ENCODE measurements at regions not wholly inside any gene's neighbourhood (a gene's known extent, or its start where the extent isn't known, plus 50 kb on each side); places are given as distances from the start of the nearest gene placed in this dataset.
"Not testable (repeated sequence)": the region's sequence is repeated elsewhere in the genome, so short reads cannot be mapped to it uniquely, and the experiment has no call there.

DNA sequence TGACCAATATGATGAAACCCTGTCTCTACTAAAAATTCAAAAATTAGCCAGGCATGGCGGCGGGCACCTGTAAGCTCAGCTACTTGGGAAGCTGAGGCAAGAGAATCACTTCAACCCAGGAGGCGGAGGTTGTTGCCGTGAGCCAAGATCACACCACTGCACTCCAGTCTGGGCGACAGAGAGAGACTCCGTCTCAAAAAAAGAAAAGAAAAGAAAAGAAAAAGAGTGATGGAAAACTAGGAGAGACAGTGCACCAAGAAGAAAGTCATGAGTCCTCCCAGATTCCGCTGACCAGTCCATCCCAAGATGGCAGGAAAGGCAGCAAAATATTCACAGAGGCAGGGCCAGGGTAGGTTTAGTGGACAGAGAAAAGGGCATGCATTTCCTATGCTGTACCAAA, 226.9 kb downstream of the ASMT start:
- TF ChIP-seq, protein P1, sequence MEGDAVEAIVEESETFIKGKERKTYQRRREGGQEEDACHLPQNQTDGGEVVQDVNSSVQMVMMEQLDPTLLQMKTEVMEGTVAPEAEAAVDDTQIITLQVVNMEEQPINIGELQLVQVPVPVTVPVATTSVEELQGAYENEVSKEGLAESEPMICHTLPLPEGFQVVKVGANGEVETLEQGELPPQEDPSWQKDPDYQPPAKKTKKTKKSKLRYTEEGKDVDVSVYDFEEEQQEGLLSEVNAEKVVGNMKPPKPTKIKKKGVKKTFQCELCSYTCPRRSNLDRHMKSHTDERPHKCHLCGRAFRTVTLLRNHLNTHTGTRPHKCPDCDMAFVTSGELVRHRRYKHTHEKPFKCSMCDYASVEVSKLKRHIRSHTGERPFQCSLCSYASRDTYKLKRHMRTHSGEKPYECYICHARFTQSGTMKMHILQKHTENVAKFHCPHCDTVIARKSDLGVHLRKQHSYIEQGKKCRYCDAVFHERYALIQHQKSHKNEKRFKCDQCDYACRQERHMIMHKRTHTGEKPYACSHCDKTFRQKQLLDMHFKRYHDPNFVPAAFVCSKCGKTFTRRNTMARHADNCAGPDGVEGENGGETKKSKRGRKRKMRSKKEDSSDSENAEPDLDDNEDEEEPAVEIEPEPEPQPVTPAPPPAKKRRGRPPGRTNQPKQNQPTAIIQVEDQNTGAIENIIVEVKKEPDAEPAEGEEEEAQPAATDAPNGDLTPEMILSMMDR (IDR thresholded peaks at IDR 0.05; ENCODE audit: control insufficient read depth, extremely low read depth, insufficient read depth) = no peak
- no peak for DNase-seq (ENCODE audit: low read depth)
- no peak overlapping the region for H3K4me3 ChIP-seq (ENCODE audit: low read depth, low read length)

DNA sequence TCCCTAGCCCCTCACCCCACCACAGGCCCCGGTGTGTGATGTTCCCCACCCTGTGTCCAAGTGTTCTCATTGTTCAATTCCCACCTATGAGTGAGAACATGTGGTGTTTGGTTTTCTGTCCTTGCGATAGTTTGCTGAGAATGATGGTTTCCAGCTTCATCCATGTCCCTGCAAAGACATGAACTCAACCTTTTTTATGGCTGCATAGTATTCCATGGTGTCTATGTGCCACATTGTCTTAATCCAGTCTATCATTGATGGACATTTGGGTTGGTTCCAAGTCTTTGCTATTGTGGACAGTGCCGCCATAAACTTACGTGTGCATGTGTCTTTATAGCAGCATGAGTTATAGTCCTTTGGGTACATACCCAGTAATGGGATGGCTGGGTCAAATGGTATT, 232.1 kb downstream of the ASMT start:
- DNase-seq (ENCODE audit: low read depth); H3K4me3 ChIP-seq (ENCODE audit: low read depth, low read length): not testable (repeated sequence)

DNA sequence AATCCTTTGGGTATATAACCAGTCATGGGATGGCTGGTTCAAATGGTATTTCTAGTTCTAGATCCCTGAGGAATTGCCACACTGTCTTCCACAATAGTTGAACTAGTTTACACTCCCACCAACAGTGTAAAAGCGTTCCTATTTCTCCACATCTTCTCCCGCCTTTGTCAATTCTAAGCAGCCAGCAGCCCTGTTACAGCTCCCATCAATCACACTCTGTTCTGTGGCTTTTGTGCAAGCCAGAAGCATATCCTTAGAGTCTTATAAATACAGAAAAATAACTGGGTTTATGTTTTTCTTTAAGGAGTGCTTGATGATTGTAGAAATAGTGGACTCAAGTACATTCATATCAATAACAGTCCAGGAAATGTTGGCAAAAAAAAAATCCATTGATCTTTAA, 232.9 kb downstream of the ASMT start:
- H3K4me3 ChIP-seq (ENCODE audit: low read depth, low read length); DNase-seq (ENCODE audit: low read depth): not testable (repeated sequence)

DNA sequence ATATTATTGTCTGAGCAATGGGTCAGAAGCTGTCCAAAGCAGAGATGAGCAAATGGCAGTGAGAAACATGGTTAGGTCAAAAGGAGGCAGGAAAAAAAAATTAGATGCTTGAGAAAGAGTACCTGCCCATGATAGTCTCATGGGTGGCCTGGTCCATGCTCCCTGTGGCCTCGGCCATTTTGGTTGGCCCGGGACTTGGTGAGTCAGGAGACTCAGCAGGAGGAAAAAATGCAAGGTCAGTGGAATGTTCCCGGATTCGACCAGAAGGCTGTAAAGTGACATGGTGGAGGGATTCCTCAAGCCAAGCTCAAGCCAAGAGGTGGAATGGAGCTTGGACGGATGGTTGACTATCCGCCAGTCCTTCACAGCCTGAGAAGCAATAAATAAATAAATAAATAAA, 236.7 kb downstream of the ASMT start:
- H3K4me3 ChIP-seq (ENCODE audit: low read depth, low read length) = no peak overlapping the region
- TF ChIP-seq, protein P1 (IDR thresholded peaks at IDR 0.05; ENCODE audit: control insufficient read depth, extremely low read depth, insufficient read depth) = no peak
- no peak for DNase-seq (ENCODE audit: low read depth)

DNA sequence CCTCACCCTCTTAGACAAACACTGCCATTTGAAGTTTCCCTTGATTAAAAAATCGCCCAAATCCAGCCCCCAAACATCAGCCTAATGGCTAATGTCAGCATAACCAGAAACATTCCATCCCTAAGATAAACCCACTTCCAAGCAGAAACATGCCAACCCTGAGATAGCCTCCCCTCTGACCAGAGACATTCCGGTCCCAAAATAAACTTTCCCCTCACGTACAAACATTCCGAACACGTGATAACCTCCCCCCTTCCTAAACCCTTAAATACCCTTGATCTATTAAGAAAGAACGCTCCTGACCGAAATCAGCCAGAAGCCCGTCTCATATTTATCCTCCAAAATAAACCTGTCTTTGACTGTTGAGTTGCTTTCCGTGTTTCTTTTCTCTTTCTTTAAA, 237.2 kb downstream of the ASMT start:
- H3K4me3 ChIP-seq (ENCODE audit: low read depth, low read length) = no peak overlapping the region
- TF ChIP-seq, protein P1 (IDR thresholded peaks at IDR 0.05; ENCODE audit: control insufficient read depth, extremely low read depth, insufficient read depth) = no peak
- DNase-seq (ENCODE audit: low read depth) = no peak

DNA sequence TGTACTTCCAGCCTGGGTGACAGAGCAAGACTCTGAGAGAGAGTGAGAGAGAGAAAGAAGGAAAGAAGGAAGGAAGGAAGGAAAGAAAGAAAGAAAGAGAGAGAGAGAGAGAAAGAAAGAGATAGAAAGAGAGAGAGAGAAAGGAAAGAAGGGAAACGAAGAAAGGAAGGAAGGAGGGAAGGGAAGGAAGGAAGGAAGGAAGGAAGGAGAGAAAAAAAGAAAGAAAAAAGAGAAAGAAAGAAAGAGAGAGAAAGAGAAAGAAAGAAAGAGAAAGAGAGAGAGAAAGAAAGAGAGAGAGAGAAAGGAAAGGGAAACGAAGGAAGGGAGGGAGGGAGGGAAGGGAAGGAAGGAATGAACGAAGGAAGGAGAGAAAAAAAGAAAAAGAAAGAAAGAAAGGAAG, 238.6 kb downstream of the ASMT start:
- TF ChIP-seq, protein P1 (IDR thresholded peaks at IDR 0.05; ENCODE audit: control insufficient read depth, extremely low read depth, insufficient read depth) = no peak

DNA sequence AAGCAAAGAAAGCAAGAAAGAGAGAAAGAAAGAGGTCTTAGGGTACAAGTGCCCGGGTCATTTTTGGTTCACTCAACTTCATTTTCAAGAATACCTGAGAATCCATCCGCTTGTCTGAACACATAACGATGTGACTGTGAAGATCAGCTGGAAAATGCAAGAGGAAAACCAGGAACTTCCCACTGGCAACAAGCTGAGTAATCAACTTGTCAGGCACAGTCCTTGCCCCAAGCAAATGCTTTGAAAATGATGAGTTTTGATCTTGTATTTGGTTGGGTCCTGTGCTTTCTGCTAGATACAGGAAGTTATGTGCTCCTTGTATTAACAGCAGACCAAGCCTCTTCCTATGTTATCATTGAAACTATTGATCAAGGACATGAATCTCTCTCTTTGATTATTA, 239.1 kb downstream of the ASMT start:
- no peak for DNase-seq (ENCODE audit: low read depth)
- H3K4me3 ChIP-seq (ENCODE audit: low read depth, low read length) = no peak overlapping the region
- TF ChIP-seq, protein P1 (IDR thresholded peaks at IDR 0.05; ENCODE audit: control insufficient read depth, extremely low read depth, insufficient read depth) = no peak

More for the DNA sequence above, 238.6 kb downstream of the ASMT start:
- no peak overlapping the region for H3K4me3 ChIP-seq (ENCODE audit: low read depth, low read length)
- DNase-seq (ENCODE audit: low read depth) = no peak

GRCh38 chrX:1854861-1855260, 240.0 kb downstream of the ASMT start:
- H3K4me3 ChIP-seq (ENCODE audit: low read depth, low read length); DNase-seq (ENCODE audit: low read depth): not testable (repeated sequence)

GRCh38 chrX:1859266-1859665, 244.4 kb downstream of the ASMT start:
- H3K4me3 ChIP-seq (ENCODE audit: low read depth, low read length); DNase-seq (ENCODE audit: low read depth): not testable (repeated sequence)
